Esophagus muscularis mucosa (tissue), 3 donors: ENCODE measurements at regions not wholly inside any gene's neighbourhood (a gene's known extent, or its start where the extent isn't known, plus 50 kb on each side); places are given as distances from the start of the nearest gene placed in this dataset.

Experiments used
- POLR2A ChIP-seq: fragments of 450-650 bp; IDR thresholded peaks from one replicate; pipeline ENCODE4 v1.6.1; 2017; ENCODE audit warnings: antibody characterized with exemption, moderate library complexity, mild to moderate bottlenecking, low read depth
- TF ChIP-seq, protein P1 (sequence below), 3 experiments: fragments of 200-600 bp in 2 of 3; fragments of 450-650 bp in 1 of 3; sonication (generic) in 2 of 3; IDR thresholded peaks; one replicate each; pipeline ENCODE4 v1.5.1; 2017 to 2019; ENCODE audit warnings: antibody characterized with exemption in 3 of 3, mild to moderate bottlenecking in 2 of 3, moderate library complexity in 1 of 3

DNA sequence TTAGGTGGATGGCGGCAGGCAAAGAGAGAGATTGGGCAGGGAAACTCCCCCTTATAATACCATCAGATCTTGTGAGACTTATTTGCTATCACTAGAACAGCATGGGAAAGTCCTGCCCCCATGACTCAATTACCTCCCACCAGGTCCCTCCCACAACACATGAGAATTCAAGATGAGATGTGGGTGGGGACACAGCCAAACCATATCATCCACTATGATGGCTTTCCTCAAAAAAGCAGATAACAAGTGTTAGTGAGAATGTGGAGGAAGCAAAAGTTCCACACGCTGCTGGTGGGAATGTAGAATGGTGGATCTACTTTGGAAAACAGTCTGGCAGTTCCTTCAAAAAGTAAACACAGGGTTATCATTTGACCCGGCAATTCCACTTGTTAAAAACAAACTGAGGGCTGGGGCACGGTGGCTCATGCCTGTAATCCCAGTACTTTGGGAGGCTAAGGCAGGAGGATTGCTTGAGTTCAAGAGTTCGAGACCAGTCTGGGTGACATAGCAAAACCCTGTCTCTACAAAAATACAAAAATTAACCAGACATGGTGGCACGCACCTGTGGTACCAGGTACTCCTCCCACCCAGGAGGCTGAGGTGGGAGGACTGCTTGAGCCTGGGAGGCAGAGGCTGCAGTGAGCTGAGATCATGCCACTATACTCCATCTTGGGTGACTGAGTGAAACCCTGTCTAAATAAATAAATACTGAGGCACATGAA is 161.4 kb upstream of the EEPD1 start:
- TF ChIP-seq, protein P1, sequence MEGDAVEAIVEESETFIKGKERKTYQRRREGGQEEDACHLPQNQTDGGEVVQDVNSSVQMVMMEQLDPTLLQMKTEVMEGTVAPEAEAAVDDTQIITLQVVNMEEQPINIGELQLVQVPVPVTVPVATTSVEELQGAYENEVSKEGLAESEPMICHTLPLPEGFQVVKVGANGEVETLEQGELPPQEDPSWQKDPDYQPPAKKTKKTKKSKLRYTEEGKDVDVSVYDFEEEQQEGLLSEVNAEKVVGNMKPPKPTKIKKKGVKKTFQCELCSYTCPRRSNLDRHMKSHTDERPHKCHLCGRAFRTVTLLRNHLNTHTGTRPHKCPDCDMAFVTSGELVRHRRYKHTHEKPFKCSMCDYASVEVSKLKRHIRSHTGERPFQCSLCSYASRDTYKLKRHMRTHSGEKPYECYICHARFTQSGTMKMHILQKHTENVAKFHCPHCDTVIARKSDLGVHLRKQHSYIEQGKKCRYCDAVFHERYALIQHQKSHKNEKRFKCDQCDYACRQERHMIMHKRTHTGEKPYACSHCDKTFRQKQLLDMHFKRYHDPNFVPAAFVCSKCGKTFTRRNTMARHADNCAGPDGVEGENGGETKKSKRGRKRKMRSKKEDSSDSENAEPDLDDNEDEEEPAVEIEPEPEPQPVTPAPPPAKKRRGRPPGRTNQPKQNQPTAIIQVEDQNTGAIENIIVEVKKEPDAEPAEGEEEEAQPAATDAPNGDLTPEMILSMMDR (IDR thresholded peaks at IDR 0.05), result no peak
- TF ChIP-seq POLR2A, result no peak
